ENCODE measurements at regions not wholly inside any gene's neighbourhood (a gene's known extent, or its start where the extent isn't known, plus 50 kb on each side); places are given as distances from the start of the nearest gene placed in this dataset.

- TF ChIP-seq POLR2AphosphoS5 (IDR thresholded peaks at IDR 0.05; ENCODE audit: insufficient read depth in 1 of 2, low read depth in 1 of 2) (no peak), CTCF (IDR thresholded peaks at IDR 0.05) (no peak)
These were observed 78.7 kb downstream of the PABPC4L start for GRCh38 chr4:134122903-134123302.
